GM23338 (cell line): ENCODE measurements at regions not wholly inside any gene's neighbourhood (a gene's known extent, or its start where the extent isn't known, plus 50 kb on each side); places are given as distances from the start of the nearest gene placed in this dataset.

Experiments
- ATAC-seq: fragments of 200-7000 bp; cut with Tn5 transposase; 3 replicates; pipeline ENCODE4 v1.9.1; 2020
- DNase-seq: peaks from one replicate; pipeline ENCODE4 v3.0.0-alpha.2; 2015; ENCODE audit warnings: low spot score
- H2AFZ ChIP-seq: fragments of 200-600 bp; sonication (generic); 2 replicates; pipeline ENCODE4 v1.8.0; 2016; ENCODE audit warnings: antibody characterized with exemption, mild to moderate bottlenecking, moderate library complexity
- H3F3A ChIP-seq: fragments of 200-600 bp; sonication (generic); replicated peaks from 2 replicates; pipeline ENCODE4 v1.8.0; 2017; ENCODE audit warnings: antibody characterized with exemption, mixed run types, low read depth
- H3K27ac ChIP-seq: fragments of 200-600 bp; sonication (generic); 2 replicates; pipeline ENCODE4 v1.6.1; 2016; ENCODE audit warnings: low read depth
- H3K27me3 ChIP-seq: fragments of 200-600 bp; sonication (generic); 2 replicates; pipeline ENCODE4 v1.8.0; 2016; ENCODE audit warnings: mild to moderate bottlenecking, mixed run types, moderate library complexity; ENCODE audit not compliant: insufficient read depth
- H3K36me3 ChIP-seq: fragments of 200-600 bp; sonication (generic); 2 replicates; pipeline ENCODE4 v1.8.0; 2016; ENCODE audit warnings: mild to moderate bottlenecking; ENCODE audit not compliant: insufficient read depth
- H3K4me1 ChIP-seq: fragments of 200-600 bp; sonication (generic); 2 replicates; pipeline ENCODE4 v1.8.0; 2016; ENCODE audit warnings: mild to moderate bottlenecking, moderate library complexity; ENCODE audit not compliant: insufficient read depth
- H3K4me2 ChIP-seq: fragments of 200-600 bp; sonication (generic); 2 replicates; pipeline ENCODE4 v1.7.1; 2017; ENCODE audit warnings: mixed run types
- H3K4me3 ChIP-seq: fragments of 200-600 bp; sonication (generic); 2 replicates; pipeline ENCODE4 v1.6.1; 2016; ENCODE audit warnings: mixed run types
- H3K79me2 ChIP-seq: fragments of 200-600 bp; sonication (generic); replicated peaks from 2 replicates; pipeline ENCODE4 v1.8.0; 2017; ENCODE audit warnings: mild to moderate bottlenecking; ENCODE audit not compliant: insufficient read depth
- H3K9me2 ChIP-seq: fragments of 200-600 bp; sonication (generic); 2 replicates; pipeline ENCODE4 v1.8.0; 2017; ENCODE audit not compliant: insufficient read depth
- H4K20me1 ChIP-seq: fragments of 200-600 bp; sonication (generic); replicated peaks from 2 replicates; pipeline ENCODE4 v1.8.0; 2017; ENCODE audit warnings: mild to moderate bottlenecking; ENCODE audit not compliant: insufficient read depth
- H3K27ac Mint-ChIP-seq: 2 replicates; pipeline ENCODE4 v1.8.0; 2020; ENCODE audit warnings: inconsistent platforms, mild to moderate bottlenecking, moderate library complexity, mixed read lengths
- H3K27me3 Mint-ChIP-seq: 3 replicates; pipeline ENCODE4 v1.8.0; 2022; ENCODE audit warnings: low read depth, mild to moderate bottlenecking, moderate library complexity, mixed read lengths, inconsistent platforms; ENCODE audit not compliant: insufficient read depth, poor library complexity
- H3K36me3 Mint-ChIP-seq: 3 replicates; pipeline ENCODE4 v1.8.0; 2021; ENCODE audit warnings: low read depth, mild to moderate bottlenecking, inconsistent platforms, moderate library complexity, mixed read lengths
- H3K4me1 Mint-ChIP-seq: 3 replicates; pipeline ENCODE4 v1.8.0; 2020; ENCODE audit warnings: mild to moderate bottlenecking, inconsistent platforms, mixed read lengths
- H3K4me3 Mint-ChIP-seq: 3 replicates; pipeline ENCODE4 v1.8.0; 2021; ENCODE audit warnings: moderate library complexity, mild to moderate bottlenecking, inconsistent platforms, mixed read lengths
- H3K9me3 Mint-ChIP-seq: 3 replicates; pipeline ENCODE4 v1.8.0; 2020; ENCODE audit warnings: moderate library complexity, mild to moderate bottlenecking, inconsistent platforms, mixed read lengths
- CREB1 ChIP-seq: fragments of 250-450 bp; sonication (Bioruptor Pico); IDR thresholded peaks from 2 replicates; pipeline ENCODE4 v1.5.0; 2020; ENCODE audit warnings: low read depth, mild to moderate bottlenecking, moderate library complexity
- ETS1 ChIP-seq: IDR thresholded peaks from 2 replicates; pipeline ENCODE4 v1.6.1; 2016; ENCODE audit warnings: antibody characterized with exemption
- EZH2 ChIP-seq: fragments of 200-600 bp; sonication (generic); IDR thresholded peaks from one replicate; pipeline ENCODE4 v1.8.0; 2017; ENCODE audit warnings: antibody characterized with exemption, mild to moderate bottlenecking, low read depth; ENCODE audit not compliant: unreplicated experiment
- EZH2phosphoT487 ChIP-seq: fragments of 200-600 bp; sonication (generic); IDR thresholded peaks from one replicate; pipeline ENCODE4 v1.8.1; 2018; ENCODE audit warnings: antibody characterized with exemption; ENCODE audit not compliant: unreplicated experiment
- JUNB ChIP-seq: IDR thresholded peaks from one replicate; pipeline ENCODE4 v1.6.1; 2016; ENCODE audit warnings: antibody characterized with exemption; ENCODE audit not compliant: unreplicated experiment
- NANOG ChIP-seq: IDR thresholded peaks from 2 replicates; pipeline ENCODE4 v1.6.1; 2016; ENCODE audit warnings: antibody characterized with exemption, borderline replicate concordance
- POLR2AphosphoS5 ChIP-seq: IDR thresholded peaks from 2 replicates; pipeline ENCODE4 v1.6.1; 2016; ENCODE audit warnings: antibody characterized with exemption, low read depth
- STAT1 ChIP-seq: IDR thresholded peaks from one replicate; pipeline ENCODE4 v1.6.1; 2016; ENCODE audit warnings: antibody characterized with exemption; ENCODE audit not compliant: unreplicated experiment
- ZNF114 ChIP-seq: fragments of 250-450 bp; sonication (Bioruptor Pico); IDR thresholded peaks from 2 replicates; pipeline ENCODE4 v1.5.0; 2020; ENCODE audit warnings: mild to moderate bottlenecking, moderate library complexity
- ZNF331 ChIP-seq: fragments of 250-450 bp; sonication (Bioruptor Pico); IDR thresholded peaks from 2 replicates; pipeline ENCODE4 v1.5.0; 2020; ENCODE audit warnings: low read depth, mild to moderate bottlenecking, moderate library complexity
- ZNF462 ChIP-seq: fragments of 250-450 bp; sonication (Bioruptor Pico); IDR thresholded peaks from 2 replicates; pipeline ENCODE4 v1.5.0; 2020; ENCODE audit warnings: mild to moderate bottlenecking, moderate library complexity
- TF ChIP-seq, protein P1 (sequence below): IDR thresholded peaks from one replicate; pipeline ENCODE4 v1.6.1; 2018; ENCODE audit warnings: antibody characterized with exemption; ENCODE audit not compliant: unreplicated experiment
- TF ChIP-seq, protein P2 (sequence below), 2 experiments: fragments of 200-600 bp in 1 of 2; sonication (generic) in 1 of 2; conservative IDR thresholded peaks; 2 replicates each; pipeline versions ENCODE4 v1.5.1 to v1.6.1; 2016 to 2017; ENCODE audit warnings: antibody characterized with exemption in 2 of 2, low read depth in 2 of 2, mild to moderate bottlenecking in 2 of 2, moderate library complexity in 1 of 2

DNA sequence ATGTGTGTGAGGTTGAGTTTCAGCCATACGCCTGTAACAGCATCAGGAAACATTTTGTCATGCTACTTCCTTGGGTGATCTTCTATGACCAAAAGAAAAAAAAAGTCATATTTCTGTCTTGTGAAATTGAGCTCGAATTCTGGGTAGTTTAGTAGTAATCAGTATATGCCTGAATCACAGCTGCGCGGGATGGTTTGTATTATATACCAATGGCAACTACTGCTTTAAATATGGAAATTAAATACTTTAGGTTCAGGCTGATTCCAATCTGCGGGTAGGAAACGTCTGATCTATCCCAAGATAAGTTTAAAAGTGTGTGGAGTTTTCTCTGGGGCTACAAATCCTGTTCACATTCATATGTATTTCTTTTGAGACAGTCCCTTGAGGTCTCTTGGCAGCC lies 115.6 kb upstream of the FERMT1 start:
- Histone ChIP-seq H4K20me1 (no peaks in the 10 kb centered on the region), H3K4me3 (no peak overlapping the region), H3K9me2 (peaks cover 9% of the 10 kb centered on the region; the same call in 1 of the 2 replicates), H3K36me3 (no peaks in the 10 kb centered on the region), H3K27me3 (no peaks in the 10 kb centered on the region), H2AFZ (no peak overlapping the region), H3K27ac (no peak overlapping the region), H3F3A (no peaks in the 10 kb centered on the region), H3K4me1 (no peaks in the 10 kb centered on the region), H3K79me2 (no peaks in the 10 kb centered on the region), H3K4me2 (no peak overlapping the region)
- TF ChIP-seq STAT1 (no peak), ZNF331 (CRISPR knock-in tag) (no peak), EZH2phosphoT487 (no peak), CREB1 (CRISPR knock-in tag) (no peak), NANOG (no peak), EZH2 (no peak), ETS1 (no peak), ZNF462 (CRISPR knock-in tag) (no peak), JUNB (no peak), ZNF114 (no peak), POLR2AphosphoS5 (no peak)
- TF ChIP-seq, protein P1, sequence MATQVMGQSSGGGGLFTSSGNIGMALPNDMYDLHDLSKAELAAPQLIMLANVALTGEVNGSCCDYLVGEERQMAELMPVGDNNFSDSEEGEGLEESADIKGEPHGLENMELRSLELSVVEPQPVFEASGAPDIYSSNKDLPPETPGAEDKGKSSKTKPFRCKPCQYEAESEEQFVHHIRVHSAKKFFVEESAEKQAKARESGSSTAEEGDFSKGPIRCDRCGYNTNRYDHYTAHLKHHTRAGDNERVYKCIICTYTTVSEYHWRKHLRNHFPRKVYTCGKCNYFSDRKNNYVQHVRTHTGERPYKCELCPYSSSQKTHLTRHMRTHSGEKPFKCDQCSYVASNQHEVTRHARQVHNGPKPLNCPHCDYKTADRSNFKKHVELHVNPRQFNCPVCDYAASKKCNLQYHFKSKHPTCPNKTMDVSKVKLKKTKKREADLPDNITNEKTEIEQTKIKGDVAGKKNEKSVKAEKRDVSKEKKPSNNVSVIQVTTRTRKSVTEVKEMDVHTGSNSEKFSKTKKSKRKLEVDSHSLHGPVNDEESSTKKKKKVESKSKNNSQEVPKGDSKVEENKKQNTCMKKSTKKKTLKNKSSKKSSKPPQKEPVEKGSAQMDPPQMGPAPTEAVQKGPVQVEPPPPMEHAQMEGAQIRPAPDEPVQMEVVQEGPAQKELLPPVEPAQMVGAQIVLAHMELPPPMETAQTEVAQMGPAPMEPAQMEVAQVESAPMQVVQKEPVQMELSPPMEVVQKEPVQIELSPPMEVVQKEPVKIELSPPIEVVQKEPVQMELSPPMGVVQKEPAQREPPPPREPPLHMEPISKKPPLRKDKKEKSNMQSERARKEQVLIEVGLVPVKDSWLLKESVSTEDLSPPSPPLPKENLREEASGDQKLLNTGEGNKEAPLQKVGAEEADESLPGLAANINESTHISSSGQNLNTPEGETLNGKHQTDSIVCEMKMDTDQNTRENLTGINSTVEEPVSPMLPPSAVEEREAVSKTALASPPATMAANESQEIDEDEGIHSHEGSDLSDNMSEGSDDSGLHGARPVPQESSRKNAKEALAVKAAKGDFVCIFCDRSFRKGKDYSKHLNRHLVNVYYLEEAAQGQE = no peak
- TF ChIP-seq, protein P2, sequence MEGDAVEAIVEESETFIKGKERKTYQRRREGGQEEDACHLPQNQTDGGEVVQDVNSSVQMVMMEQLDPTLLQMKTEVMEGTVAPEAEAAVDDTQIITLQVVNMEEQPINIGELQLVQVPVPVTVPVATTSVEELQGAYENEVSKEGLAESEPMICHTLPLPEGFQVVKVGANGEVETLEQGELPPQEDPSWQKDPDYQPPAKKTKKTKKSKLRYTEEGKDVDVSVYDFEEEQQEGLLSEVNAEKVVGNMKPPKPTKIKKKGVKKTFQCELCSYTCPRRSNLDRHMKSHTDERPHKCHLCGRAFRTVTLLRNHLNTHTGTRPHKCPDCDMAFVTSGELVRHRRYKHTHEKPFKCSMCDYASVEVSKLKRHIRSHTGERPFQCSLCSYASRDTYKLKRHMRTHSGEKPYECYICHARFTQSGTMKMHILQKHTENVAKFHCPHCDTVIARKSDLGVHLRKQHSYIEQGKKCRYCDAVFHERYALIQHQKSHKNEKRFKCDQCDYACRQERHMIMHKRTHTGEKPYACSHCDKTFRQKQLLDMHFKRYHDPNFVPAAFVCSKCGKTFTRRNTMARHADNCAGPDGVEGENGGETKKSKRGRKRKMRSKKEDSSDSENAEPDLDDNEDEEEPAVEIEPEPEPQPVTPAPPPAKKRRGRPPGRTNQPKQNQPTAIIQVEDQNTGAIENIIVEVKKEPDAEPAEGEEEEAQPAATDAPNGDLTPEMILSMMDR (conservative IDR thresholded peaks at IDR 0.05; ENCODE audit: low read depth in 2 of 2) = no peak
- Mint-ChIP-seq H3K4me1 (no peaks in the 10 kb centered on the region), H3K9me3 (no peaks in the 10 kb centered on the region), H3K4me3 (no peak overlapping the region), H3K27ac (no peak overlapping the region), H3K27me3 (no peaks in the 10 kb centered on the region), H3K36me3 (no peaks in the 10 kb centered on the region)
- DNase-seq = no peak
- no peak for ATAC-seq
